Adrenal gland (tissue), 5 donors: ENCODE measurements at regions not wholly inside any gene's neighbourhood (a gene's known extent, or its start where the extent isn't known, plus 50 kb on each side); places are given as distances from the start of the nearest gene placed in this dataset.

Experiments used
- POLR2A ChIP-seq, 2 donors: fragments of 450-650 bp; IDR thresholded peaks; one replicate each; pipeline ENCODE4 v1.6.1; 2017; ENCODE audit warnings: antibody characterized with exemption in 2 of 2, mild to moderate bottlenecking in 2 of 2, moderate library complexity in 1 of 2
- TF ChIP-seq, protein P1 (sequence below), 6 experiments: fragments of 450-650 bp in 4 of 6; fragments of 200-600 bp in 2 of 6; sonication (generic) in 1 of 6; IDR thresholded peaks; 1 replicate in 5 of 6; 2 replicates in 1 of 6; pipeline versions ENCODE4 v1.5.1 to v1.8.0; 2016 to 2021; ENCODE audit warnings: antibody characterized with exemption in 6 of 6, mild to moderate bottlenecking in 2 of 6, moderate library complexity in 1 of 6
- donor health status: DM: no; HTN: no; CAD: no.

GRCh38 chr2:224293976-224294375 lies 107.9 kb downstream of the FAM124B start:
- TF ChIP-seq, protein P1, sequence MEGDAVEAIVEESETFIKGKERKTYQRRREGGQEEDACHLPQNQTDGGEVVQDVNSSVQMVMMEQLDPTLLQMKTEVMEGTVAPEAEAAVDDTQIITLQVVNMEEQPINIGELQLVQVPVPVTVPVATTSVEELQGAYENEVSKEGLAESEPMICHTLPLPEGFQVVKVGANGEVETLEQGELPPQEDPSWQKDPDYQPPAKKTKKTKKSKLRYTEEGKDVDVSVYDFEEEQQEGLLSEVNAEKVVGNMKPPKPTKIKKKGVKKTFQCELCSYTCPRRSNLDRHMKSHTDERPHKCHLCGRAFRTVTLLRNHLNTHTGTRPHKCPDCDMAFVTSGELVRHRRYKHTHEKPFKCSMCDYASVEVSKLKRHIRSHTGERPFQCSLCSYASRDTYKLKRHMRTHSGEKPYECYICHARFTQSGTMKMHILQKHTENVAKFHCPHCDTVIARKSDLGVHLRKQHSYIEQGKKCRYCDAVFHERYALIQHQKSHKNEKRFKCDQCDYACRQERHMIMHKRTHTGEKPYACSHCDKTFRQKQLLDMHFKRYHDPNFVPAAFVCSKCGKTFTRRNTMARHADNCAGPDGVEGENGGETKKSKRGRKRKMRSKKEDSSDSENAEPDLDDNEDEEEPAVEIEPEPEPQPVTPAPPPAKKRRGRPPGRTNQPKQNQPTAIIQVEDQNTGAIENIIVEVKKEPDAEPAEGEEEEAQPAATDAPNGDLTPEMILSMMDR (IDR thresholded peaks at IDR 0.05), result no peak
- TF ChIP-seq POLR2A (IDR thresholded peaks at IDR 0.05), result no peak
